HG02588 (cell line): ENCODE measurements at regions not wholly inside any gene's neighbourhood (a gene's known extent, or its start where the extent isn't known, plus 50 kb on each side); places are given as distances from the start of the nearest gene placed in this dataset.

Experiments used
- ATAC-seq: cut with Tn5 transposase; IDR thresholded peaks from one replicate; pipeline ENCODE4 v1.9.1; 2021; ENCODE audit warnings: mild to moderate bottlenecking, moderate library complexity; ENCODE audit not compliant: unreplicated experiment

DNA sequence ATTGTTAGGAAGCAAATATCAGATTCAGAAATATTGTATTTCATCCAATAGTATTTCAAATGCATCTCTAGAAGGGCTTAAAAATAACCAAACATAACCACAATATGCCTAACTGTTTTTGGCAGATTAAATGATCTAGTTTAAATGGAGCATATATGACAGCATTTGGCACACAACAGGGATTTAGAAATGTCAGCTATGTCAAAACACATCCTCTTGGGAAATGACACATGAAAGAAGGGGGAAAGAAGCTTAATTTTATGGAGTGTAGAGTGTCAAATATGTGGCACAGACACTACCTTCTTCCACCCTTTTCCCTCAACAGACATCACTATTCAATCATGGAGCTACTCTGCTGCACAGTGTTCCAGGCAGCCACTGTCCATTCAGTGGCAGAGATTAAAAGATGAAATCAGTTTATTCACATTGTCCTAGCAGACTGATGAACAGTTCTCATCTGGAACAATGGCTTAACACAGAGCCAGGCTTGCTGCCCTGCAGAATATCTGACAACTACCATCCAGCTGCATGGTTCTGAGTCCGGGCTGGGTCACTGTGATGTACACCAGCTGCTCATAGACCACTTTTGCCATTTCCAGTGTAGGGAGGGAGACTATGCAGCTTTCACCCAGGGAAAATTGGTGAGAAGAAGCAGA is 349.8 kb downstream of the DHX35 start:
- ATAC-seq = no peak

DNA sequence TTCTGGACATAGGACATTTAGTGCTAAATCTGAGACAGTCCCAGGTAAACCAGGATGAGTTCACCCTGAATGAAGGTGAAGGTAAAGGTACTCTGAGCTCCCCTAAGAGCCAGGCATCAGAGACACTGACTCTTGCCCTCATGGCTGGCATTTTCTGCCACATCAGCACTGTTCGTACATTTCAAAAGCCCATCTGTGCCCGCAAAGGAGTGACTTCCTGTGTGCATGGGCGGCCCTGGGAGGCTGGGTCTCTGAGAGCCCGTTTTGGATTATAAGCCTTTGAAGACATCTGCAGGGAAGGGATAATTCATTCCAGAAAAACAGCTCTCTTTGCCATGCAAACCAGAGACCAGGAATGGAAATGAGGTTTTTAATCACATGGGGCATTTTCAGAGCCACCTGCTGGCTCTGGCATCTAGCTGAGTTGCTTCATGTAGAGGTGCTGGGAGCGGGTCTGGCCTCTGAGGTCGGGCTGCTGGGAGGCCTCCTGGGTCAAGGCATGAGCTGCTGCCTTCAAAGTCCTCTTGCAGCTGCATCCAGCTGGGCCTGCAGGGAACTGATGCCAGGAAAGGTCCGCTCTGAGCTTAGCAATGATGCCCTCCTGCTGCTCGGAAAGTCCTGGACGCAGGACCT is 348.3 kb downstream of the DHX35 start:
- no peak for ATAC-seq

- no peak for ATAC-seq
Measured at GRCh38 chr20:39309458-39309857, 347.3 kb downstream of the DHX35 start.

DNA sequence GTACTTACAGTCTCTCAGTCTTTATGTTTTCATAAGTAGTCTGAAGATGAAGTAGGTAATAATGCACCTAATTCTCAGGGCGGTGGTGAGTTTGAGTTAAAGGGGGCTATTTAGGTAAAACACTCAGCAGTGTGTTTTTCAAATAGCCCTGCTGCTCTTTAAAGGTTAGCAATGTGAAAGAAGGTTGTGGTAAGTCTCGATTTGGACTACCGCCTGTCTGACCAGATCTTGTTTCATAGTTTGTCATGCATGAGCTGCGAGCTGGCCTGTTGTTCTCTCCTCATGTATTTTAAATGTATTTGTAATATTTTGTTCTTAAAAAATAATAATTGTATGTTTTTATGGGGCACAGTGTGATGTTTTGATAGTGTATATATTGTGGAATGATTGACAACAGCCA is 340.2 kb downstream of the DHX35 start:
- no peak for ATAC-seq

DNA sequence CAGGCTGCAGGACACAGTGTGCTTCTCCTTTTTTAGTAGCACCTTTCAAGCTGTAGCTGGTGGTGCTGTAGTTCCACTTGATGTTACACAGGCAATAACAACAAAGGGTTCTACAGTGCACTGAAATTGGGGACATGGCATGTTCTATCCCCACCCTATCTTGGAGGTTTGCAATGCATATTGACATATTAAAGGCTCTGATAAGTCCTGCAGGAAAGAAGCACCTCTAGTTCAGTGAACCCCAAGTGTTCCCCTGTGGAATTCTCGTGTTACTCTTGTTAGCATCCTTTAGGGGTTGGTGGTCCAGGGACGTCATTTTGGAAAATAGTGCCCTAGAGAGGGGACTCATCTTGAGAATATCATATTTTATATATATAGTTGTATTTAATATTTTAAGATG is 337.6 kb downstream of the DHX35 start:
- no peak for ATAC-seq

DNA sequence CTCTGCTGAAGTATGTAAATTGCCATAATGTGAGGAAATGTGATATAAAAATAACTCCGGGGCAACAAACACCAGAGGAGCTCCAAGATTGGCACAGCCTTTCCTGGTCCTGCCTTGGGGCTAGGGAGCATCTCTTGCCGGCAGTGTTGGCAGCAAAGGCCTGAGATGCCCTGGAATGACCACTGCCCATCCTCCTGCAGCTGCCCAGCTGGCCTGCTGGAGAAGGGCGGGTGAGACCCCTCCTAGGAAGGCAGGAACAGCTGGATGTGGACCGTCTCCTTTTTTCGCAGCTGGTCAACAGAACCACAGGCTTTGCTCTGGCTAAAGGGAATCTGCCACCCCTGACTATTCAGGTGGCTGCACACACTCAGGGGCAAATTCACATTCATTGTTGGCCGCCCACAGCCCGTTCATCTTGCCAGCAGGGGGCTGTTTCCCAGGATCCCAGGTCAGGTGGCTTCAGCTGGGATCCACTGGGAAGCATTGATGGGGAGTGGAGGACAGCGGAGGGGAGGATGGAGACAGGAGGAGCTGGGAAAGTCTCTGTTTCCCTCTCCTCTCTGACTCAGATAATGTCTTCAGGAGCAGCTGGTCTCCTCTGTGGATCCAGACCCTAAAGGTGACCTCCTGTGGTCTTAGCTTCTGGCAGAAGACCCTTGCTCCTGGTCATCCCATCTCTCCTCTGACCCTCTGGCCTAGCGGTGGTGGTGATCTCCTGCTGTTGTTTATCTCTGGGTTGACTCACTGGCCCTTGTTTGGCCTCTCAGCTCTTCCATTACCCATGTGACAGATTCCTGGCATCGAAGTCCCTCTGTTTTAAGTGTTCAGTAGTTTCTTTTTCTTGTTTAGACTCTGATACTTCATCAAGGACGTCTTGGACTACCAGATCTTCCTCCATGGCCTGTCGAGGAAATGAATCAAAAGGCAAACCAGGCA is 336.7 kb downstream of the DHX35 start:
- ATAC-seq = no peak

DNA sequence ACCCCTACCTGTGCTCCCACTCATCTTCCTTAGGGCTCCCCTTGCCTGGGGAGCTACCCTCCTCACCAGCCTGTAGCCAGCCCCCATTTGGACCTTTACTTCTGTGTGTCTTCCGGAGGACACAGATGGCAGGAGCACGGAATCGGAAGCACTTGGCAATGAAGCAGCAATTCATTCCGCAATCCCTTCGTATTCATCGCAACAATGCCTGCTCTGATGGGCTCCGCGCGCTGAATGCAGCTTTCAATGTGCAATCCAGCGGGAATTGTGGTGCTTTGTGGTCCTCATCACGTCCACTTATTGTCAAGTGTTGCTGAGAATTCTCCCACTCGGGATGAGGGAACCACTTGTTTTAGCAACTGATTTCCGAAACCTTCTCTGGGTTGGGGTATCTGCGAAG is 336.0 kb downstream of the DHX35 start:
- ATAC-seq = no peak

DNA sequence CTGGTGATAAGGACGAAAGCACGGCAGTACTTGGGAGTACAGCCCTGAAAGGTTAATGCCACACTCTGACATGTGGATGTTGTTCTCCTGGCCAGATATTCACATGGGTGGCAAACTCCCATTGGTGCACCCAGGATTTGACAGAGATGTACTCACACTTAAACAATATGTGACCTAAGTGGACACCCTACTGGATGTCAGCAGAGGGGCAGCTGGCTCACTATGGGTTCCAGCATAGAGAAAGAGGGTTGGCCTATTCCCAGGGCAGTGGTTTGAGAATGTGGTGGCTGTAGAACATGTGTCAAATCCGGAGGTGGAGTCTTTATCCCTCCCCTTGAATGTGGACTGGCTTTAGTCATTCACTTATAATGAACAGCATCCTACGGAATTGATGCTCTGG is 333.2 kb downstream of the DHX35 start:
- no peak for ATAC-seq

- ATAC-seq = no peak
Measured at GRCh38 chr20:39294137-39294725, 332.1 kb downstream of the DHX35 start.

GRCh38 chr20:39292193-39292736 is 330.1 kb downstream of the DHX35 start:
- no peak for ATAC-seq

GRCh38 chr20:39291301-39291700 is 329.2 kb downstream of the DHX35 start:
- ATAC-seq = no peak

- no peak for ATAC-seq
Measured at GRCh38 chr20:39290575-39290974, 328.4 kb downstream of the DHX35 start.

DNA sequence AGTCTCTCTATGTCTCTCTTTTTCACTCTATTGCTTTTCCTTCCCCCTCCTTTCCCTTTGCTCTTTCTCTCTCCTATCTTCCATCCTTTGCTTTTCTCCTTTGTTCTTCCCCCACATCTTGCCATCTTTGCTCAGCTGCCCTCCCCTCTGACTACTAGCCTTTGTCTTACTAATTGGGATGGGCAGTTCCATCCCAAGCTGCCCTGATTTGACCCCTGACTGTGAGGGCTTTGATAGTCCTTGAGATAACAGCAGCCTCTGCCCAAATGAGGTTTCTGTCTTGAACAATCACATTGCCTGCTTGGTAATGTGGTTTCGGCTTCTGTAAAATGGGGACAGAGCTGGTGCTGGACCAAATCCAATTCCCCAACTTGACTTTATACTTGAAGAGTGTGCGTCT is 327.7 kb downstream of the DHX35 start:
- ATAC-seq = no peak

DNA sequence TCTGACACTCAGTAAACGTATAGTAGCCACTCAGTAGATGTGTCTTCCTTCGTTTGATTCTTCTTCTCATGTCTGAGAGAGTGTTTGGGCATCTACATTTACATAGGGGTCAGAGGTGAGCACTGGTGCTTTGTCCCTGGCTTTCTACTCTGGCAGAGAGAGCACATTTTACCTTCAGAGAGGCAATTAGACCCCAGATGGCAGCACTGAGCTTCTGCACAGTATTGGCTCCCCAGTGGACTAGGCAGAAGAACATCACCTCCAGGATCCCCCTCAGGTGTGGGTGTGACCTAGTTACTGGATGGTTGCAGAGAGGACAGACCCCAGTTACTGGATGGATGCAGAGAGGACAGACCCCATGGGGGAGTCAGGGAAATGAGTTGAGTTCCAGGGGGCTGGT is 327.2 kb downstream of the DHX35 start:
- no peak for ATAC-seq

- no peak for ATAC-seq
Measured at GRCh38 chr20:39283464-39283863, 321.3 kb downstream of the DHX35 start.

GRCh38 chr20:39282619-39283092 is 320.5 kb downstream of the DHX35 start:
- ATAC-seq = no peak

- ATAC-seq = no peak
Measured at GRCh38 chr20:39280875-39281274, 318.7 kb downstream of the DHX35 start.

DNA sequence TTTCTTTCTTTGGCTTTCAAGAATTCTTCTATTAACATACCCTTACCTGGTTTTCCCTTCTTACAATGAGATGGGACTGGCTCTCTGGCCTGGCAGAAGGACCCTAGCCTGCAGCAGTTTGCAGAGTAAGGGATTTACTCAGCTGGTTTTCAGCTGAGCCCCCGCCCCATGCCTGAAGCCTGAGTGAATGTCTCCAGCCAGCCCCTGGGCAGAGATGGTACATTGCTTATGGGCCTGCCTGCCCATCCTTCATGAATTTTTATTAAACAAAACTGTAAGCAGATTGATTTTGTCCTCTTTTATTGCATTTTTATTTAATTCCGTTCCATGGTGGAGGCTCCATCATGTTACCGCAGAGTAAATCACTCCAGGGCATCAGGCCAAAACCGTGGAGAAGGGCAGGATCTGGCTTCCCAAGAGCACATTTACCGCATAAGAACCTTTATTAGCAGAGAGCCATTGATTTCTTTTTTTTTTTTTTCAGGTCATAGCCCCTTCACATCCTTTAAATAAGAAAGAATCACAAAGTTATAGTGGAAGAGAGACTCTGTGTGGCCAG is 316.2 kb downstream of the DHX35 start:
- ATAC-seq = no peak

DNA sequence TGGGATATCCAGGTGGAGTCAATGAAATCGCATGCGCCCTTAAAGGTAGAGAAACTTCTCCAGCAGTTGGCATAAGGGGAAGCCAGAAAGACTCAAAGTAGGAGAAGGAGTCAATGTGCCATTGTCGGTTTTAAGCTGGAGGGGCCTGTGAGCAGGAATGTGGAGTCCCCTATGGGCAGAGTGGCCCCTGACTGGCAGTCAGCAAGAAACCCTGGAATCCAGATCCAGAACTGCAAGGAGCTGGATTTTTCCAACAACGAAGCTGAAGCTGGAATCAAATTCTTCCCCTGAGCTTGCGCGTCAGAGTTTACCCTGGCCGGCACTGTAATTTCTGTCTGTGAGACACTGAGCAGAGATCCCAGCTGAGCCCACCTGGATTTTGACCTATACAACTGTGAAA is 315.0 kb downstream of the DHX35 start:
- no peak for ATAC-seq

DNA sequence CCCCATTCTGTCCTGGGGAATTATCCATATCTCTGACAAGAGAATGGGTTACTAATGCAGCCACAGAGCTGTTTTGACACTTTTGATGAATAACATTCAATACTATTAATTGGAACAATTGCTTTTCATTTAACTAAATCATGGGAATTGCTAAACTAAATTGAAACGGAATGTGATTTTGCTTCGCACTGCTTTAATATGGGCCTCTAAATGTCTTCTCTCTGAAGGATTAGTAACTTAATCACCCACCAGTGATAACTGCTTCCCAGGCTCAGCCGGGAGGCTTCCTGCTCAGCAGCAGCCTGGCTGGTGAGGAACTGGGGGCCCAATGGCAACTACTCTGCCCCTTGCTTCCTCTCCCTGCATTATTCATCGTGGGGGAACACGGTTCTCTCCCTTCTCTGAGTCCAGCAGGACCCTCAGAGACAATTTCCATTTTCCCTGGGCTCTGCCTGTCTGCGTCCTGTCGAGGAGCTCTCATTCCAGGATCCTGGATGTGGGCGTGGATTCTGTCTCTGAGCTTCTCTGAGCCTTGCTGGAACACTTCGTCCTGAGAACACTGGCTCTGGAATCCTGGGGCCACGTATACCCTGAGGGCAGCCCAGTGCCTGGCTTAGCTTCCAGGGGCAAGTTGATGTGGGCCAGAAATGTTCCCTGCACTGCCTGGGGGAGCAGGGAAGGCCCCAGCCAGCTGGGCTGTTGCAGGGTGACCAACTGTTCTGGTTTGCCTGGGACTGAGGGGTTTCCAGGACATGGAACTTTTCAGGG is 308.9 kb downstream of the DHX35 start:
- ATAC-seq = no peak
